Stomach (tissue), 4 donors: ENCODE measurements at regions not wholly inside any gene's neighbourhood (a gene's known extent, or its start where the extent isn't known, plus 50 kb on each side); places are given as distances from the start of the nearest gene placed in this dataset.

ENCODE experiments used
- POLR2A ChIP-seq, 4 donors: fragments of 450-650 bp; IDR thresholded peaks; one replicate each; pipeline ENCODE4 v1.6.1; 2016; ENCODE audit warnings: antibody characterized with exemption in 4 of 4, control low read depth in 2 of 4, mild to moderate bottlenecking in 1 of 4, moderate library complexity in 1 of 4
- POLR2AphosphoS5 ChIP-seq, 3 donors: sonication (generic); formaldehyde crosslinking; IDR thresholded peaks; one replicate each; pipeline ENCODE4 v1.6.1; 2016; ENCODE audit warnings: antibody characterized with exemption in 3 of 3
- TF ChIP-seq, protein P1 (sequence below), 7 experiments: fragments of 450-650 bp in 4 of 7; fragments of 200-600 bp in 3 of 7; sonication (generic) in 3 of 7; IDR thresholded peaks; one replicate each; pipeline ENCODE4 v1.5.1; 2016 to 2019; ENCODE audit warnings: antibody characterized with exemption in 7 of 7, control low read depth in 2 of 7, mild to moderate bottlenecking in 1 of 7

- TF ChIP-seq, protein P1, sequence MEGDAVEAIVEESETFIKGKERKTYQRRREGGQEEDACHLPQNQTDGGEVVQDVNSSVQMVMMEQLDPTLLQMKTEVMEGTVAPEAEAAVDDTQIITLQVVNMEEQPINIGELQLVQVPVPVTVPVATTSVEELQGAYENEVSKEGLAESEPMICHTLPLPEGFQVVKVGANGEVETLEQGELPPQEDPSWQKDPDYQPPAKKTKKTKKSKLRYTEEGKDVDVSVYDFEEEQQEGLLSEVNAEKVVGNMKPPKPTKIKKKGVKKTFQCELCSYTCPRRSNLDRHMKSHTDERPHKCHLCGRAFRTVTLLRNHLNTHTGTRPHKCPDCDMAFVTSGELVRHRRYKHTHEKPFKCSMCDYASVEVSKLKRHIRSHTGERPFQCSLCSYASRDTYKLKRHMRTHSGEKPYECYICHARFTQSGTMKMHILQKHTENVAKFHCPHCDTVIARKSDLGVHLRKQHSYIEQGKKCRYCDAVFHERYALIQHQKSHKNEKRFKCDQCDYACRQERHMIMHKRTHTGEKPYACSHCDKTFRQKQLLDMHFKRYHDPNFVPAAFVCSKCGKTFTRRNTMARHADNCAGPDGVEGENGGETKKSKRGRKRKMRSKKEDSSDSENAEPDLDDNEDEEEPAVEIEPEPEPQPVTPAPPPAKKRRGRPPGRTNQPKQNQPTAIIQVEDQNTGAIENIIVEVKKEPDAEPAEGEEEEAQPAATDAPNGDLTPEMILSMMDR (IDR thresholded peaks at IDR 0.05), result no peak
- TF ChIP-seq POLR2AphosphoS5 (IDR thresholded peaks at IDR 0.05) (no peak), POLR2A (IDR thresholded peaks at IDR 0.05) (no peak)
Observed at GRCh38 chrX:114532111-114532805, 51.6 kb upstream of the HTR2C start.
